Psoas muscle (tissue), 7 donors: ENCODE measurements at regions not wholly inside any gene's neighbourhood (a gene's known extent, or its start where the extent isn't known, plus 50 kb on each side); places are given as distances from the start of the nearest gene placed in this dataset.
"Not testable (repeated sequence)": the region's sequence is repeated elsewhere in the genome, so short reads cannot be mapped to it uniquely, and the experiment has no call there.

Experiments used
- ATAC-seq, 4 donors: fragments of 200-7000 bp; cut with Tn5 transposase; one replicate each; pipeline ENCODE4 v1.9.1; 2020; ENCODE audit warnings: moderate library complexity in 3 of 4, mild to moderate bottlenecking in 2 of 4
- DNase-seq, 2 donors: peaks; one replicate each; pipeline ENCODE4 v3.0.0-alpha.2; 2020
- H3K27ac ChIP-seq: fragments of 200-600 bp; one replicate; pipeline ENCODE4 v1.8.0; 2022
- H3K27me3 ChIP-seq, 3 donors: fragments of 200-600 bp in 1 of 3; one replicate each; pipeline versions ENCODE4 v1.6.1 to v1.8.0; 2013 to 2022; ENCODE audit warnings: low read length in 2 of 3, mild to moderate bottlenecking in 2 of 3, moderate library complexity in 1 of 3; ENCODE audit not compliant: insufficient read depth in 3 of 3
- H3K36me3 ChIP-seq, 2 donors: fragments of 200-600 bp in 1 of 2; one replicate each; pipeline versions ENCODE4 v1.6.1 to v1.8.0; 2013 to 2022; ENCODE audit warnings: low read depth in 1 of 2, mild to moderate bottlenecking in 1 of 2, moderate library complexity in 1 of 2; ENCODE audit not compliant: insufficient read depth in 1 of 2
- H3K4me1 ChIP-seq: fragments of 200-600 bp; one replicate; pipeline ENCODE4 v1.8.0; 2022
- H3K4me3 ChIP-seq: fragments of 200-600 bp; one replicate; pipeline ENCODE4 v1.8.0; 2022; ENCODE audit warnings: mild to moderate bottlenecking
- H3K9me3 ChIP-seq: fragments of 200-600 bp; one replicate; pipeline ENCODE4 v1.8.0; 2022
- WGBS, 3 donors: extraction: QIAGEN DNeasy Blood & Tissue Kit; methylation state at CpG; one replicate each; pipeline versions ENCODE4 v1.1.6 to v1.1.7; 2013; 5-methylcytosine and 5-hydroxymethylcytosine counted together
- intact Hi-C, 2 donors: fragments of 100-400 bp; cut with DNase I; formaldehyde crosslinking; loops; one replicate each; pipeline versions ENCODE4 v1.11.0 to v1.14.2; 2022
- donor health status: healthy with polysubstance abuse.
- donor health status: DM: no; HTN: no; CAD: no; lungs with moderate emphysema.
- donor health status: Bipolar disorder and iron deficiency.
- donor health status: healthy.
- donor health status: DM: yes; HTN: yes; CAD: no.
- donor health status: DM: no; HTN: no; CAD: no.
- donor health status: DM: yes; HTN: yes; CAD: no.

DNA sequence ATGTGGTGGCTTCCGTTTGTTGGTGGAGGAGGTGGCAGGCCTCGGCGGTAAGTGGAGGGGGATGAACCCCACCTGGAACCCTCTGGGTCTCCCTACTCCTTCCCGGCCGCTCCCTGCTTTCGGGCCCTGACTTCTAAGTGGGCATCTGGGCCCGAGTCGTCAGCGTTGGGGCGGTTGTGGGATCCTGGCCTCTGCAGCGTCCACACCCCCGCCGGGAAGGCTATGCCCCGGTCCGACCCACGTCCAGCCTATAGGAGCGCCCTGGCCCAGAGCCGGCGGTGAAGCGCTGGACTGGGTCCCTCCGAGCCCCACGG is 986.3 kb downstream of the TUBA3C start:
- ATAC-seq, H3K9me3 ChIP-seq, H3K4me3 ChIP-seq, H3K4me1 ChIP-seq, H3K27ac ChIP-seq, intact Hi-C loops, H3K27me3 ChIP-seq, H3K36me3 ChIP-seq: not testable (repeated sequence)
- 67 to 93% (median 85%) methylated on average over 3 to 9 of the region's 22 CpGs for WGBS, 3 donors
- peak in 1 of 2 donors; percentile 39 for DNase-seq

- H3K27ac ChIP-seq, H3K4me3 ChIP-seq, intact Hi-C loops, DNase-seq, H3K36me3 ChIP-seq, H3K4me1 ChIP-seq, H3K27me3 ChIP-seq, H3K9me3 ChIP-seq: not testable (repeated sequence)
- peak in 1 of 4 donors; percentile 58 for ATAC-seq
- 58 to 72% (median 68%) methylated on average over 5 to 12 of the region's 42 CpGs for WGBS, 3 donors
Observed at GRCh38 chr13:18194631-18195364, 986.8 kb downstream of the TUBA3C start.

DNA sequence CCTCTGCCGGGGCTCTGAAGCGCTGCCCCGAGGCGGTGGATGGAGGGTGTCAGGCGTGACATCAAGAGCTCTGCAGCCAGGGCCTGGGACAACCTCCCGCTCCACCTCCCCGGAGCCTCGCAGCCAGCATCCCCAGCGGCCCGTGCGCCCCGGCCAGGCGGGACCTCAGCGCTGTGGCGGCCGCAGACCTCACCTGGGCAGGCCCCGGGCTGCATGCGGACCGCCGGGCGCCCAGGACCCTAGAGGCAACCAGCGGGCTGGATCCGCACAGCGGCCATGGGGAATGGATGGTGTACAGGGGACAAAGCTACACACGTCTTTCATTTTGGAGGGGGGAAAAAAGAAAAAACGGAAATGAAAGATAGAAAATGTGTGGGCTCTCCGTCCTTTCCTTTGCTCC is 987.5 kb downstream of the TUBA3C start:
- H3K4me1 ChIP-seq, H3K9me3 ChIP-seq, DNase-seq, H3K4me3 ChIP-seq, H3K27me3 ChIP-seq, H3K27ac ChIP-seq, intact Hi-C loops, H3K36me3 ChIP-seq: not testable (repeated sequence)
- 64 to 75% (median 74%) methylated on average over 15 to 25 of the region's 27 CpGs for WGBS, 3 donors
- peak in 2 of 4 donors; percentile 24 to 25 for ATAC-seq
